HEK293 (cell line): ENCODE measurements at regions not wholly inside any gene's neighbourhood (a gene's known extent, or its start where the extent isn't known, plus 50 kb on each side); places are given as distances from the start of the nearest gene placed in this dataset.

ENCODE experiments used
- CTCF ChIA-PET: fragments of 350-600 bp; formaldehyde crosslinking; extraction: SDS; loops from one replicate; lab custom pipeline; 2021; ENCODE audit warnings: antibody characterized with exemption; lab: Yijun Ruan, JAX
- POLR2A ChIA-PET: fragments of 300-600 bp; formaldehyde crosslinking; extraction: SDS; loops from one replicate; lab custom pipeline; 2020; ENCODE audit warnings: antibody characterized with exemption, inconsistent platforms; lab: Yijun Ruan, JAX
- H3K27ac ChIP-seq: fragments of 200-500 bp; sonication (Bioruptor generic); 2 replicates; pipeline ENCODE4 v1.5.1; 2014; ENCODE audit warnings: low read depth, low read length, control low read depth, inconsistent platforms; ENCODE audit errors: extremely low read depth
- H3K36me3 ChIP-seq, 2 experiments: fragments of 200-500 bp in 1 of 2; sonication (Bioruptor generic) in 1 of 2; 1 replicate in 1 of 2; 2 replicates in 1 of 2; pipeline ENCODE4 v1.5.1; 2014 to 2017; ENCODE audit warnings: inconsistent platforms in 2 of 2, low read length in 2 of 2; ENCODE audit not compliant: control insufficient read depth in 2 of 2, insufficient read depth in 1 of 2
- H3K4me1 ChIP-seq: fragments of 200-500 bp; sonication (Bioruptor generic); 2 replicates; pipeline ENCODE4 v1.5.1; 2014; ENCODE audit warnings: mild to moderate bottlenecking, low read length, inconsistent platforms; ENCODE audit not compliant: control insufficient read depth, insufficient read depth
- H3K4me3 ChIP-seq: 2 replicates; pipeline ENCODE4 v1.5.1; 2011; ENCODE audit warnings: low read depth, mild to moderate bottlenecking, control low read depth, low read length, moderate library complexity
- H3K9me3 ChIP-seq: fragments of 200-500 bp; sonication (Bioruptor generic); 2 replicates; pipeline ENCODE4 v1.5.1; 2014; ENCODE audit warnings: low read depth, low read length, inconsistent platforms; ENCODE audit not compliant: control insufficient read depth, insufficient read depth
- EGR2 ChIP-seq: fragments of 450-650 bp; formaldehyde crosslinking; IDR thresholded peaks from 2 replicates; pipeline ENCODE4 v1.5.1; 2016; ENCODE audit warnings: low read depth, missing biosample characterization, missing genetic modification characterization
- FEZF1 ChIP-seq: fragments of 450-650 bp; formaldehyde crosslinking; IDR thresholded peaks from 2 replicates; pipeline ENCODE4 v1.5.1; 2016; ENCODE audit warnings: missing biosample characterization, missing genetic modification characterization
- GLIS1 ChIP-seq: fragments of 450-650 bp; formaldehyde crosslinking; IDR thresholded peaks from 2 replicates; pipeline ENCODE4 v1.5.1; 2016; ENCODE audit warnings: missing biosample characterization, missing genetic modification characterization
- SETDB1 ChIP-seq: IDR thresholded peaks from one replicate; pipeline ENCODE4 v1.6.1; 2017; ENCODE audit warnings: mild to moderate bottlenecking, low read length, moderate library complexity, mixed read lengths; ENCODE audit not compliant: insufficient read length
- SP2 ChIP-seq: fragments of 450-650 bp; formaldehyde crosslinking; IDR thresholded peaks from 2 replicates; pipeline ENCODE4 v1.5.1; 2016; ENCODE audit warnings: missing biosample characterization, missing genetic modification characterization
- TRIM28 ChIP-seq: IDR thresholded peaks from 2 replicates; pipeline ENCODE4 v1.6.1; 2011; ENCODE audit warnings: low read length, control low read depth, borderline replicate concordance
- ZBTB20 ChIP-seq: fragments of 450-650 bp; formaldehyde crosslinking; IDR thresholded peaks from 2 replicates; pipeline ENCODE4 v1.5.1; 2016; ENCODE audit warnings: missing biosample characterization, missing genetic modification characterization
- ZEB2 ChIP-seq: fragments of 450-650 bp; formaldehyde crosslinking; IDR thresholded peaks from 2 replicates; pipeline ENCODE4 v1.5.1; 2016; ENCODE audit warnings: missing biosample characterization, missing genetic modification characterization
- ZNF112 ChIP-seq: fragments of 450-650 bp; formaldehyde crosslinking; IDR thresholded peaks from 2 replicates; pipeline ENCODE4 v1.5.0; 2017; ENCODE audit warnings: missing biosample characterization, missing genetic modification characterization
- ZNF214 ChIP-seq: fragments of 450-650 bp; formaldehyde crosslinking; IDR thresholded peaks from 2 replicates; pipeline ENCODE4 v1.5.1; 2017; ENCODE audit warnings: missing biosample characterization, mild to moderate bottlenecking, missing genetic modification characterization, borderline replicate concordance
- ZNF335 ChIP-seq: fragments of 450-650 bp; formaldehyde crosslinking; conservative IDR thresholded peaks from 2 replicates; pipeline ENCODE4 v1.5.1; 2016; ENCODE audit warnings: missing biosample characterization, missing genetic modification characterization
- ZNF366 ChIP-seq: fragments of 450-650 bp; formaldehyde crosslinking; conservative IDR thresholded peaks from 2 replicates; pipeline ENCODE4 v1.5.1; 2016; ENCODE audit warnings: missing biosample characterization, missing genetic modification characterization
- ZNF391 ChIP-seq: fragments of 450-650 bp; formaldehyde crosslinking; IDR thresholded peaks from 2 replicates; pipeline ENCODE4 v1.5.1; 2016; ENCODE audit warnings: low read depth, missing biosample characterization, missing genetic modification characterization, borderline replicate concordance
- ZNF473 ChIP-seq: fragments of 450-650 bp; formaldehyde crosslinking; IDR thresholded peaks from 2 replicates; pipeline ENCODE4 v1.5.1; 2017; ENCODE audit warnings: missing biosample characterization, missing genetic modification characterization
- ZNF548 ChIP-seq: fragments of 450-650 bp; formaldehyde crosslinking; IDR thresholded peaks from 2 replicates; pipeline ENCODE4 v1.5.1; 2016; ENCODE audit warnings: missing biosample characterization, missing genetic modification characterization
- ZNF843 ChIP-seq: fragments of 450-650 bp; formaldehyde crosslinking; IDR thresholded peaks from 2 replicates; pipeline ENCODE4 v1.5.1; 2016; ENCODE audit warnings: missing biosample characterization, missing genetic modification characterization
- TF ChIP-seq, protein P1 (sequence below): fragments of 450-650 bp; formaldehyde crosslinking; conservative IDR thresholded peaks from 2 replicates; pipeline ENCODE4 v1.5.1; 2016; ENCODE audit warnings: low read depth, missing biosample characterization, missing genetic modification characterization
- TF ChIP-seq, protein P2 (sequence below): IDR thresholded peaks from 2 replicates; pipeline ENCODE4 v1.6.1; 2011; ENCODE audit warnings: mild to moderate bottlenecking, low read depth, low read length, borderline replicate concordance
- TF ChIP-seq, protein P3 (sequence below): fragments of 450-650 bp; formaldehyde crosslinking; IDR thresholded peaks from 2 replicates; pipeline ENCODE4 v1.5.1; 2016; ENCODE audit warnings: missing biosample characterization, missing genetic modification characterization, low read depth
- TF ChIP-seq, protein P4 (sequence below): fragments of 450-650 bp; formaldehyde crosslinking; IDR thresholded peaks from 2 replicates; pipeline ENCODE4 v1.5.1; 2017; ENCODE audit warnings: missing biosample characterization, missing genetic modification characterization
- TF ChIP-seq, protein P5 (sequence below): fragments of 450-650 bp; formaldehyde crosslinking; IDR thresholded peaks from 2 replicates; pipeline ENCODE4 v1.5.1; 2016; ENCODE audit warnings: missing biosample characterization, missing genetic modification characterization

DNA sequence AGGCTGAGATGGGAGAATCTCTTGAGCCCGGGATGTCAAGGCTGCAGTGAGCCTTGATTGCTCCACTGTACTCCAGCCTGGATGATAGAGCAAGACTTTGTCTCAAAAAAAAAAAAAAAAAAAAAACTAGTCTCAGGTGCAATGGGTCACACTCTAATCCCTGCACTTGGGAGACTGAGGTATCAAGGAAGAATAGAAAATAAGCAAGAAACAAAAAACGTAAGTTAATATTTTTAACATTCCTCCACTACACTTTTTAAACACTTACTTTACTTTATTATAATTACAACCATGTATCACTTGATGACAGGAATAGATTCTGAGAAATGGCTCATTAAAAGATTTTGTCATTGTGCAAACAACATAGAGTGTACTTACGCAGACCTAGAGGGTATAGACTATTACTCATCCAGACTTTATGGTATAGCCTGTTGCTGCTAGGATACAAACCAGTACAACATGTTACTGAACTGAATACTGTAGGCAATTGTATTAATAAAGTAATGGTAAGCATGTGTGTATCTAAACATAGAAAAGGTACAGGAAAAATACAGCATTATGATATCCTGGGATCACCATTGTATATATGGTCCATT is 1244.1 kb upstream of the ADGRL4 start (continued):
- TF ChIP-seq, protein P1, sequence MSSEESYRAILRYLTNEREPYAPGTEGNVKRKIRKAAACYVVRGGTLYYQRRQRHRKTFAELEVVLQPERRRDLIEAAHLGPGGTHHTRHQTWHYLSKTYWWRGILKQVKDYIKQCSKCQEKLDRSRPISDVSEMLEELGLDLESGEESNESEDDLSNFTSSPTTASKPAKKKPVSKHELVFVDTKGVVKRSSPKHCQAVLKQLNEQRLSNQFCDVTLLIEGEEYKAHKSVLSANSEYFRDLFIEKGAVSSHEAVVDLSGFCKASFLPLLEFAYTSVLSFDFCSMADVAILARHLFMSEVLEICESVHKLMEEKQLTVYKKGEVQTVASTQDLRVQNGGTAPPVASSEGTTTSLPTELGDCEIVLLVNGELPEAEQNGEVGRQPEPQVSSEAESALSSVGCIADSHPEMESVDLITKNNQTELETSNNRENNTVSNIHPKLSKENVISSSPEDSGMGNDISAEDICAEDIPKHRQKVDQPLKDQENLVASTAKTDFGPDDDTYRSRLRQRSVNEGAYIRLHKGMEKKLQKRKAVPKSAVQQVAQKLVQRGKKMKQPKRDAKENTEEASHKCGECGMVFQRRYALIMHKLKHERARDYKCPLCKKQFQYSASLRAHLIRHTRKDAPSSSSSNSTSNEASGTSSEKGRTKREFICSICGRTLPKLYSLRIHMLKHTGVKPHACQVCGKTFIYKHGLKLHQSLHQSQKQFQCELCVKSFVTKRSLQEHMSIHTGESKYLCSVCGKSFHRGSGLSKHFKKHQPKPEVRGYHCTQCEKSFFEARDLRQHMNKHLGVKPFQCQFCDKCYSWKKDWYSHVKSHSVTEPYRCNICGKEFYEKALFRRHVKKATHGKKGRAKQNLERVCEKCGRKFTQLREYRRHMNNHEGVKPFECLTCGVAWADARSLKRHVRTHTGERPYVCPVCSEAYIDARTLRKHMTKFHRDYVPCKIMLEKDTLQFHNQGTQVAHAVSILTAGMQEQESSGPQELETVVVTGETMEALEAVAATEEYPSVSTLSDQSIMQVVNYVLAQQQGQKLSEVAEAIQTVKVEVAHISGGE (tag by site-specific recombination), result no peak
- TF ChIP-seq, protein P2, sequence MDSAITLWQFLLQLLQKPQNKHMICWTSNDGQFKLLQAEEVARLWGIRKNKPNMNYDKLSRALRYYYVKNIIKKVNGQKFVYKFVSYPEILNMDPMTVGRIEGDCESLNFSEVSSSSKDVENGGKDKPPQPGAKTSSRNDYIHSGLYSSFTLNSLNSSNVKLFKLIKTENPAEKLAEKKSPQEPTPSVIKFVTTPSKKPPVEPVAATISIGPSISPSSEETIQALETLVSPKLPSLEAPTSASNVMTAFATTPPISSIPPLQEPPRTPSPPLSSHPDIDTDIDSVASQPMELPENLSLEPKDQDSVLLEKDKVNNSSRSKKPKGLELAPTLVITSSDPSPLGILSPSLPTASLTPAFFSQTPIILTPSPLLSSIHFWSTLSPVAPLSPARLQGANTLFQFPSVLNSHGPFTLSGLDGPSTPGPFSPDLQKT, result no peak
- TF ChIP-seq ZEB2, result 0 out of 2 replicates have a peak, but pooled peaks have one; percentile 54
- no peak for TF ChIP-seq ZNF112
- TF ChIP-seq ZNF335 (tag by site-specific recombination), result no peak
- TF ChIP-seq ZNF366 (tag by site-specific recombination), result peak; percentile 42
- TF ChIP-seq, protein P3, sequence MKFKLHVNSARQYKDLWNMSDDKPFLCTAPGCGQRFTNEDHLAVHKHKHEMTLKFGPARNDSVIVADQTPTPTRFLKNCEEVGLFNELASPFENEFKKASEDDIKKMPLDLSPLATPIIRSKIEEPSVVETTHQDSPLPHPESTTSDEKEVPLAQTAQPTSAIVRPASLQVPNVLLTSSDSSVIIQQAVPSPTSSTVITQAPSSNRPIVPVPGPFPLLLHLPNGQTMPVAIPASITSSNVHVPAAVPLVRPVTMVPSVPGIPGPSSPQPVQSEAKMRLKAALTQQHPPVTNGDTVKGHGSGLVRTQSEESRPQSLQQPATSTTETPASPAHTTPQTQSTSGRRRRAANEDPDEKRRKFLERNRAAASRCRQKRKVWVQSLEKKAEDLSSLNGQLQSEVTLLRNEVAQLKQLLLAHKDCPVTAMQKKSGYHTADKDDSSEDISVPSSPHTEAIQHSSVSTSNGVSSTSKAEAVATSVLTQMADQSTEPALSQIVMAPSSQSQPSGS, result no peak
- no peak for TF ChIP-seq ZNF548 (tag by site-specific recombination)
- no peak for TF ChIP-seq SP2 (tag by site-specific recombination)
- TF ChIP-seq, protein P4, sequence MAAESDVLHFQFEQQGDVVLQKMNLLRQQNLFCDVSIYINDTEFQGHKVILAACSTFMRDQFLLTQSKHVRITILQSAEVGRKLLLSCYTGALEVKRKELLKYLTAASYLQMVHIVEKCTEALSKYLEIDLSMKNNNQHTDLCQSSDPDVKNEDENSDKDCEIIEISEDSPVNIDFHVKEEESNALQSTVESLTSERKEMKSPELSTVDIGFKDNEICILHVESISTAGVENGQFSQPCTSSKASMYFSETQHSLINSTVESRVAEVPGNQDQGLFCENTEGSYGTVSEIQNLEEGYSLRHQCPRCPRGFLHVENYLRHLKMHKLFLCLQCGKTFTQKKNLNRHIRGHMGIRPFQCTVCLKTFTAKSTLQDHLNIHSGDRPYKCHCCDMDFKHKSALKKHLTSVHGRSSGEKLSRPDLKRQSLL (tag by site-specific recombination), result peak; percentile 56
- TF ChIP-seq ZNF473 (tag by site-specific recombination), result no peak
- TF ChIP-seq ZNF391 (tag by site-specific recombination), result no peak
- TF ChIP-seq ZNF214 (tag by site-specific recombination), result no peak
- TF ChIP-seq FEZF1 (tag by site-specific recombination), result peak; percentile 59
- TF ChIP-seq, all 188 proteins: peak for 20

DNA sequence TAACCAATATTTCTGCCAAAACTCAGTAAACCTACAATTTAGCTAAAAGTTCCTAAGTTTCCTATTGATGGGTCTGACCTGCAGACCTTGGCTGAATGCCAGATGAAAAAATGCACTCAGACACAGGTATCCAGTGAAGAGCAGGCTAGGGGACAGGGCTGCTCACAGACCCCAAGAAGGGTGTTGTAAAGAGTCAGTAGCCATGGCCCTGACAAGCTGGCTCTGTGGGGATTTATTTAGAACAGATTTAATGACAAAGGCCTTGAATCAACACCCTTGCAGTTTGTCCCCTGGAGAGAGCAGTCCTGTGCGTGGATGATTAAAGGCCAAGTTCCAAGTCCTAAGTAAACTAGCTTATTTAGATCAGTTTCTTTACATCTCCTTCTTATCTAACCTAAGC is 1243.2 kb upstream of the ADGRL4 start:
- ChIA-PET POLR2A (no interaction called here), CTCF (no interaction called here)
- Histone ChIP-seq H3K9me3 (no peaks in the 10 kb centered on the region), H3K27ac (peak overlapping the region; percentile 4; the same call in 1 of the 2 replicates), H3K4me1 (no peaks in the 10 kb centered on the region), H3K36me3 (no peaks in the 10 kb centered on the region), H3K4me3 (no peak overlapping the region)
- TF ChIP-seq TRIM28 (peak; percentile 68; the same call in 1 of the 2 replicates), ZBTB20 (tag by site-specific recombination) (no peak), EGR2 (tag by site-specific recombination) (no peak), ZNF843 (tag by site-specific recombination) (peak; percentile 38; the same call in 1 of the 2 replicates), GLIS1 (tag by site-specific recombination) (0 out of 2 replicates have a peak, but pooled peaks have one; percentile 20), SETDB1 (peak; percentile 66)
- TF ChIP-seq, protein P5, sequence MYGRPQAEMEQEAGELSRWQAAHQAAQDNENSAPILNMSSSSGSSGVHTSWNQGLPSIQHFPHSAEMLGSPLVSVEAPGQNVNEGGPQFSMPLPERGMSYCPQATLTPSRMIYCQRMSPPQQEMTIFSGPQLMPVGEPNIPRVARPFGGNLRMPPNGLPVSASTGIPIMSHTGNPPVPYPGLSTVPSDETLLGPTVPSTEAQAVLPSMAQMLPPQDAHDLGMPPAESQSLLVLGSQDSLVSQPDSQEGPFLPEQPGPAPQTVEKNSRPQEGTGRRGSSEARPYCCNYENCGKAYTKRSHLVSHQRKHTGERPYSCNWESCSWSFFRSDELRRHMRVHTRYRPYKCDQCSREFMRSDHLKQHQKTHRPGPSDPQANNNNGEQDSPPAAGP, result no peak
